ENCODE measurements at regions not wholly inside any gene's neighbourhood (a gene's known extent, or its start where the extent isn't known, plus 50 kb on each side); places are given as distances from the start of the nearest gene placed in this dataset.
"Not testable (repeated sequence)": the region's sequence is repeated elsewhere in the genome, so short reads cannot be mapped to it uniquely, and the experiment has no call there.

GRCh38 chr3:65151666-65152065, 463.9 kb upstream of the ADAMTS9 start:
- ChIA-PET POLR2A (no interaction called here), CTCF (no interaction called here)
- intact Hi-C loops (cut with micrococcal nuclease), result no loop called here
- H3K27me3 Mint-ChIP-seq, result no peaks in the 10 kb centered on the region
- DNase-seq, result no peak
- H3K9me3 Mint-ChIP-seq, result peaks cover 14% of the 10 kb centered on the region
- no peaks in the 10 kb centered on the region for H3K4me1 Mint-ChIP-seq (ENCODE audit: low read depth)
- no peak overlapping the region for H3K4me3 Mint-ChIP-seq
- H3K27ac Mint-ChIP-seq, result no peak overlapping the region
- H3K36me3 Mint-ChIP-seq, result no peaks in the 10 kb centered on the region

- Mint-ChIP-seq H3K27me3 (no peaks in the 10 kb centered on the region), H3K27ac (no peak overlapping the region), H3K4me1 (ENCODE audit: low read depth) (no peaks in the 10 kb centered on the region), H3K36me3 (no peaks in the 10 kb centered on the region), H3K4me3 (no peak overlapping the region), H3K9me3 (peaks cover 11% of the 10 kb centered on the region)
- no peak for DNase-seq
- ChIA-PET CTCF (no interaction called here), POLR2A (no interaction called here)
- intact Hi-C loops (cut with micrococcal nuclease), result no loop called here
These were observed 462.1 kb upstream of the ADAMTS9 start for GRCh38 chr3:65149877-65150276.

- H3K4me1 Mint-ChIP-seq (ENCODE audit: low read depth), result no peaks in the 10 kb centered on the region
- H3K27ac Mint-ChIP-seq, result no peak overlapping the region
- ChIA-PET CTCF (no interaction called here), POLR2A (no interaction called here)
- no peak for DNase-seq
- H3K4me3 Mint-ChIP-seq, result no peak overlapping the region
- intact Hi-C loops (cut with micrococcal nuclease), result no loop called here
- H3K27me3 Mint-ChIP-seq, result no peaks in the 10 kb centered on the region
- no peaks in the 10 kb centered on the region for H3K36me3 Mint-ChIP-seq
- peaks cover 11% of the 10 kb centered on the region for H3K9me3 Mint-ChIP-seq
These were observed 460.9 kb upstream of the ADAMTS9 start for GRCh38 chr3:65148687-65149086.

- Mint-ChIP-seq H3K9me3 (peaks cover 10% of the 10 kb centered on the region), H3K4me3 (no peak overlapping the region), H3K27me3 (no peaks in the 10 kb centered on the region), H3K36me3 (no peaks in the 10 kb centered on the region), H3K27ac (no peak overlapping the region), H3K4me1 (ENCODE audit: low read depth) (no peaks in the 10 kb centered on the region)
- no peak for DNase-seq
- intact Hi-C loops (cut with micrococcal nuclease), result no loop called here
- ChIA-PET POLR2A (no interaction called here), CTCF (no interaction called here)
These were observed 458.4 kb upstream of the ADAMTS9 start for GRCh38 chr3:65146179-65146578.

- intact Hi-C loops (cut with micrococcal nuclease), result no loop called here
- no peaks in the 10 kb centered on the region for H3K27me3 Mint-ChIP-seq
- no peaks in the 10 kb centered on the region for H3K4me1 Mint-ChIP-seq (ENCODE audit: low read depth)
- peaks cover 7% of the 10 kb centered on the region for H3K9me3 Mint-ChIP-seq
- no peak for DNase-seq
- H3K36me3 Mint-ChIP-seq, result no peaks in the 10 kb centered on the region
- H3K4me3 Mint-ChIP-seq, result no peak overlapping the region
- ChIA-PET POLR2A (no interaction called here), CTCF (no interaction called here)
- no peak overlapping the region for H3K27ac Mint-ChIP-seq
These were observed 457.9 kb upstream of the ADAMTS9 start for GRCh38 chr3:65145680-65146079.

- H3K4me1 Mint-ChIP-seq (ENCODE audit: low read depth), result no peaks in the 10 kb centered on the region
- no peak for DNase-seq
- H3K27ac Mint-ChIP-seq, result no peak overlapping the region
- peaks cover 8% of the 10 kb centered on the region for H3K9me3 Mint-ChIP-seq
- intact Hi-C loops (cut with micrococcal nuclease), result no loop called here
- POLR2A ChIA-PET, result no interaction called here
- no peak overlapping the region for H3K4me3 Mint-ChIP-seq
- H3K27me3 Mint-ChIP-seq, result no peaks in the 10 kb centered on the region
- no peaks in the 10 kb centered on the region for H3K36me3 Mint-ChIP-seq
- CTCF ChIA-PET, result no interaction called here
These were observed 457.1 kb upstream of the ADAMTS9 start for GRCh38 chr3:65144791-65145351.

GRCh38 chr3:65142456-65142855, 454.7 kb upstream of the ADAMTS9 start:
- CTCF ChIA-PET, result no interaction called here
- no peak overlapping the region for H3K4me3 Mint-ChIP-seq

GRCh38 chr3:65138556-65138955, 450.8 kb upstream of the ADAMTS9 start:
- no peak for DNase-seq
- CTCF ChIA-PET, result no interaction called here
- POLR2A ChIA-PET, result no interaction called here
- Mint-ChIP-seq H3K9me3 (peaks cover 3% of the 10 kb centered on the region), H3K36me3 (no peaks in the 10 kb centered on the region), H3K4me1 (ENCODE audit: low read depth) (no peaks in the 10 kb centered on the region), H3K27me3 (no peaks in the 10 kb centered on the region), H3K27ac (no peak overlapping the region), H3K4me3 (no peak overlapping the region)
- intact Hi-C loops (cut with micrococcal nuclease), result no loop called here

More at GRCh38 chr3:65142456-65142855, 454.7 kb upstream of the ADAMTS9 start:
- intact Hi-C loops (cut with micrococcal nuclease), result no loop called here
- H3K27me3 Mint-ChIP-seq, result no peaks in the 10 kb centered on the region
- no peaks in the 10 kb centered on the region for H3K4me1 Mint-ChIP-seq (ENCODE audit: low read depth)
- no peak overlapping the region for H3K27ac Mint-ChIP-seq
- DNase-seq, result no peak
- H3K36me3 Mint-ChIP-seq, result no peaks in the 10 kb centered on the region
- H3K9me3 Mint-ChIP-seq, result peaks cover 6% of the 10 kb centered on the region
- POLR2A ChIA-PET, result no interaction called here

- DNase-seq; H3K9me3 Mint-ChIP-seq; H3K27ac Mint-ChIP-seq; POLR2A ChIA-PET; H3K4me3 Mint-ChIP-seq; H3K36me3 Mint-ChIP-seq; intact Hi-C loops (cut with micrococcal nuclease); H3K4me1 Mint-ChIP-seq (ENCODE audit: low read depth); CTCF ChIA-PET; H3K27me3 Mint-ChIP-seq: not testable (repeated sequence)
These were observed 446.0 kb upstream of the ADAMTS9 start for GRCh38 chr3:65133752-65134151.

GRCh38 chr3:65130782-65131181, 443.0 kb upstream of the ADAMTS9 start:
- H3K4me1 Mint-ChIP-seq (ENCODE audit: low read depth), result no peaks in the 10 kb centered on the region

GRCh38 chr3:65128346-65128745, 440.5 kb upstream of the ADAMTS9 start:
- CTCF ChIA-PET, result no interaction called here
- Mint-ChIP-seq H3K27me3 (no peaks in the 10 kb centered on the region), H3K9me3 (peaks cover 9% of the 10 kb centered on the region), H3K27ac (no peak overlapping the region), H3K4me1 (ENCODE audit: low read depth) (no peaks in the 10 kb centered on the region), H3K4me3 (no peak overlapping the region), H3K36me3 (no peaks in the 10 kb centered on the region)
- intact Hi-C loops (cut with micrococcal nuclease), result no loop called here
- POLR2A ChIA-PET, result no interaction called here
- DNase-seq, result no peak

More at GRCh38 chr3:65130782-65131181, 443.0 kb upstream of the ADAMTS9 start:
- no peak overlapping the region for H3K27ac Mint-ChIP-seq
- CTCF ChIA-PET, result no interaction called here
- H3K27me3 Mint-ChIP-seq, result no peaks in the 10 kb centered on the region
- intact Hi-C loops (cut with micrococcal nuclease), result no loop called here
- H3K9me3 Mint-ChIP-seq, result peaks cover 9% of the 10 kb centered on the region
- DNase-seq, result no peak
- no peak overlapping the region for H3K4me3 Mint-ChIP-seq
- POLR2A ChIA-PET, result no interaction called here
- H3K36me3 Mint-ChIP-seq, result no peaks in the 10 kb centered on the region

- Mint-ChIP-seq H3K4me3 (no peak overlapping the region), H3K4me1 (ENCODE audit: low read depth) (no peaks in the 10 kb centered on the region), H3K36me3 (no peaks in the 10 kb centered on the region), H3K9me3 (peaks cover 11% of the 10 kb centered on the region), H3K27ac (no peak overlapping the region), H3K27me3 (no peaks in the 10 kb centered on the region)
- intact Hi-C loops (cut with micrococcal nuclease), result no loop called here
- ChIA-PET CTCF (no interaction called here), POLR2A (no interaction called here)
- DNase-seq, result no peak
These were observed 439.0 kb upstream of the ADAMTS9 start for GRCh38 chr3:65126527-65127410.

- POLR2A ChIA-PET; H3K36me3 Mint-ChIP-seq; H3K27me3 Mint-ChIP-seq; intact Hi-C loops (cut with micrococcal nuclease); H3K4me3 Mint-ChIP-seq; CTCF ChIA-PET; H3K4me1 Mint-ChIP-seq (ENCODE audit: low read depth); H3K27ac Mint-ChIP-seq; DNase-seq: not testable (repeated sequence)
- peaks cover 17% of the 10 kb centered on the region for H3K9me3 Mint-ChIP-seq
These were observed 432.4 kb upstream of the ADAMTS9 start for GRCh38 chr3:65120156-65120555.

Data from activated CD4-positive, alpha-beta memory T cell treated with anti-CD3 and anti-CD28 coated beads for 36 hours (primary cell).